ENCODE measurements at regions not wholly inside any gene's neighbourhood (a gene's known extent, or its start where the extent isn't known, plus 50 kb on each side); places are given as distances from the start of the nearest gene placed in this dataset.

DNA sequence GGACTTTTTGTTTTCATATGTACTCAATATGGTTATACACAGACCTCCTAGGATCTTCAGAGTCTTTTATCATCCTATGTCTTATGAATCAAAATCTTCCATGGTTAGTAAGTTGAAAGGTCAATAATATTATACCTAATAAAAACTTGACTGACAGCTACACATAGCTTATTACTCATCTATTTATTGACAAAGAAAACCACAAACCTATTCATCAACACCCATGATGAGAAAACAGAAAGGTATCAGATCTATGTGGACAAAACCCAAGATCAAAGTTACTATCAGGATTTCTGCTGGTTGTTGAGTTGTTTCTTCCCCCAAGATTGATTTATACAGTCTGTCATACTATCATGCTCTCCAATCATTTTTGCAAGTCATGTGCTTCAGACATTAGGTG lies 460.1 kb upstream of the MANEA start (continued):
- no peak for TF ChIP-seq LEF1 (IDR thresholded peaks at IDR 0.05)
- TF ChIP-seq ARID3A (IDR thresholded peaks at IDR 0.05; ENCODE audit: borderline replicate concordance, low read depth, low read length): no peak
- no peak for TF ChIP-seq PTTG1 (tag; IDR thresholded peaks at IDR 0.05; ENCODE audit: low read depth)
- TF ChIP-seq, protein P1, sequence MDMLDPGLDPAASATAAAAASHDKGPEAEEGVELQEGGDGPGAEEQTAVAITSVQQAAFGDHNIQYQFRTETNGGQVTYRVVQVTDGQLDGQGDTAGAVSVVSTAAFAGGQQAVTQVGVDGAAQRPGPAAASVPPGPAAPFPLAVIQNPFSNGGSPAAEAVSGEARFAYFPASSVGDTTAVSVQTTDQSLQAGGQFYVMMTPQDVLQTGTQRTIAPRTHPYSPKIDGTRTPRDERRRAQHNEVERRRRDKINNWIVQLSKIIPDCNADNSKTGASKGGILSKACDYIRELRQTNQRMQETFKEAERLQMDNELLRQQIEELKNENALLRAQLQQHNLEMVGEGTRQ (CRISPR knock-in tag; IDR thresholded peaks at IDR 0.05): no peak
- TF ChIP-seq SNRNP70 (optimal IDR thresholded peaks at IDR 0.05; ENCODE audit: low read depth, low read length): no peak
- TF ChIP-seq, protein P2, sequence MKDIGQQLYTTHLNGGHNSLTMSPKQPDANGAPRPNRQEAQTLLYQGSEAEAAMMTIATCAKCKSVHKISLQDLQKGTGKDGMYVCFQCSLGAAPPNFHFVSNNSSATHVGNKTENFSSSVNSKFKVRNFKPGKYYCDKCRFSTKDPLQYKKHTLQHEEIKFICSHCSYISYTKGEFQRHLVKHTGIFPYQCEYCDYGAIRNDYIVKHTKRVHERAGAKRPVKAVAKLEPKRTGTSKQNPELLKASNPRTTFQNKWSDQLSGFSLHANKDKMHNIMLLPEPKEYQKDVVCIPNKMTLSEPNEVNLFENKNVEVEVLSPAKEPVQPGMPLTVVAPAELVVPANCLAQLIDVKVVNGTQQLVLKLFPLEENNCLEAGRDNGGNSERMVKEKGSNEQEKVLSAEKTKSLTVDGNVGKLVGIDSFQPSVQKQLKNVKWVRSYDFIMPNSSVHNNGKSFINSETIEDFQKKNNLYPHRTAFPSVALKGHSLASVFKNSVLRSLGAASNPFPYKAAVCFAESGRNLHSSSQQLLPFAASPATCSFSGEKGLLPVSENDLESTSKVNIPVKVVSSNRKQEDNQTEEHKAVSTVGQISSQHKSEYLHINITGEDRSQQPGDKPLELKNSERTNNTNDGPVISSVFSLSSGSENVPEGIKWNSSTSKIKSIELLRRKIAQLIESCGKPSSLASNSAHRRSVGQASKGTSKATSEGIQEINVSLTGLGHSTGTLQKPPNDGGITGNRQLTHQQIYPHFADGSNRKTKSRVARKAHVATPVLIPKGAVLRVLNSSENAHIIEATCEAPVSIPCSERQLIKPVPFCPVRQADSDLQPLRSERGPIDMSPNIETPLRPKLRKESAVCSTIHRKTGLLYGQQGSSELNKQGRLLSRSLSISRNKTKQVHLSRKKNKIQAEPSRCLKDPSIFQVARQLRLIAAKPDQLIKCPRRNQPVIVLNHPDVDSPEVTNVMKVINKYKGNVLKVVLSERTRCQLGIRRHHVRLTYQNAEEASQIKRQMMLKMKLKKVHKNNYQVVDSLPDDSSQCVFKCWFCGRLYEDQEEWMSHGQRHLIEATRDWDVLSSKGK (CRISPR knock-in tag; IDR thresholded peaks at IDR 0.05): no peak
- no peak for TF ChIP-seq MAFF (IDR thresholded peaks at IDR 0.05; ENCODE audit: low read length)
- TF ChIP-seq ZBTB7A (IDR thresholded peaks at IDR 0.05; ENCODE audit: borderline replicate concordance, control insufficient read depth, low read depth, low read length): no peak
- TF ChIP-seq DNMT1 (IDR thresholded peaks at IDR 0.05): no peak
- no peak for TF ChIP-seq DMBX1 (CRISPR knock-in tag; IDR thresholded peaks at IDR 0.05; ENCODE audit: borderline replicate concordance)
